SK-N-MC (cell line): ENCODE measurements at regions not wholly inside any gene's neighbourhood (a gene's known extent, or its start where the extent isn't known, plus 50 kb on each side); places are given as distances from the start of the nearest gene placed in this dataset.

Source experiments
- EZH2 ChIP-seq: fragments of 200-600 bp; sonication (generic); IDR thresholded peaks from one replicate; pipeline ENCODE4 v1.6.1; 2017; ENCODE audit warnings: antibody characterized with exemption
- POLR2AphosphoS5 ChIP-seq: IDR thresholded peaks from 2 replicates; pipeline ENCODE4 v1.6.1; 2012; ENCODE audit warnings: mild to moderate bottlenecking, low read depth, low read length, borderline replicate concordance

DNA sequence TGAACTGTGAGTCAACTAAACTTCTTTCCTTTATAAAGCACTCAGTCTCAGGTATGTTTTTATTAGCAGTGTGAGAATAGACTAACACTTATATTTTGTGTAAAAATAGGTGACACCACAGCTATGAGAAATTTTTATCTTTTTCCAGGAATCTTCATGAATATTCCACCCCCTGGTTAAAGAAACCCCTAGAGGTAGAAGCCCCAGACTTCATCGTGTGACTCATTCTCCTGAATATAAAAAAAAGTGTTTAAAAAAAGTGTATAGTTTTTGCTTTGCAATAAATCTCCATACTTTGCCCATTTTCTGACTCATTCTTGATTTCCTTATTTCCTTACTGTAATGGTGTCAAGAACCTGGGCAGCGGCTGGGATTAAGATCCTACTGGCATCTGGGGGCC lies 667.6 kb upstream of the CELF2 start:
- TF ChIP-seq EZH2 (no peak), POLR2AphosphoS5 (no peak)
